Skeletal muscle satellite cell (primary cell): ENCODE measurements at regions not wholly inside any gene's neighbourhood (a gene's known extent, or its start where the extent isn't known, plus 50 kb on each side); places are given as distances from the start of the nearest gene placed in this dataset.
A peak's percentile ranks its signal among the peaks of the same experiment; 100 is the strongest.

Experiments used
- H3K27me3 ChIP-seq: 2 replicates; pipeline ENCODE4 v1.7.0; 2013; ENCODE audit warnings: low read length; ENCODE audit not compliant: control insufficient read depth, insufficient read depth
- H3K36me3 ChIP-seq: 2 replicates; pipeline ENCODE4 v1.7.0; 2013; ENCODE audit warnings: mild to moderate bottlenecking, control low read depth, low read length; ENCODE audit not compliant: insufficient read depth
- H3K4me1 ChIP-seq: 2 replicates; pipeline ENCODE4 v1.7.0; 2013; ENCODE audit warnings: low read length; ENCODE audit not compliant: control insufficient read depth, insufficient read depth
- H3K4me2 ChIP-seq: 2 replicates; pipeline ENCODE4 v1.7.0; 2013; ENCODE audit warnings: mild to moderate bottlenecking, low read length
- H3K4me3 ChIP-seq: 2 replicates; pipeline ENCODE4 v1.7.0; 2013; ENCODE audit warnings: low read length
- H3K9ac ChIP-seq: 2 replicates; pipeline ENCODE4 v1.7.0; 2013; ENCODE audit warnings: mild to moderate bottlenecking, low read depth, low read length, moderate library complexity
- H3K9me3 ChIP-seq: replicated peaks from 2 replicates; pipeline ENCODE4 v1.7.0; 2013; ENCODE audit warnings: mild to moderate bottlenecking, control low read depth, low read length

DNA sequence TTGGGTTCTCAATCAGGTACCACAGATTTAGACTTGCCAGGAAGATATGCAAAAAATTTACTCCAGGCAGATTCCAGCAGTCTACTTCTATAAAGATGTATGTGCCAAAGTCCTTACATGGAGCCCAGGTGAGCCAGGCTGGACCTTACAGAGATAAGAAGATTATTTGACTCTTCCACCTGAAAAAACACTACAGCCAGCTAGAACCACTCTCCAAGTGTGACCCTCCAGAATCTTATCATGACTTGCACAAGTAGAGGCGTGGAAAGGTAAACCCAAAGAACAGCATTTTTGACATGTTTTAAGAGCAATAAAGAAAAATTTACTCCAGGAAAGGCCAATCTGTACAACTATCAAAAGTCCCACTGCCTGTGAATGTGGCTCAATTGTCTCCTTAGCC, 146.8 kb upstream of the DPT start:
- H3K4me2 ChIP-seq, result no peak overlapping the region
- no peaks in the 10 kb centered on the region for H3K27me3 ChIP-seq
- no peak overlapping the region for H3K4me3 ChIP-seq
- no peaks in the 10 kb centered on the region for H3K36me3 ChIP-seq
- H3K9me3 ChIP-seq, result no peaks in the 10 kb centered on the region
- H3K9ac ChIP-seq, result no peak overlapping the region
- peaks cover 6% of the 10 kb centered on the region for H3K4me1 ChIP-seq

- Histone ChIP-seq H3K9me3 (no peaks in the 10 kb centered on the region), H3K36me3 (no peaks in the 10 kb centered on the region), H3K4me1 (peaks cover 6% of the 10 kb centered on the region), H3K27me3 (no peaks in the 10 kb centered on the region), H3K9ac (no peak overlapping the region), H3K4me2 (no peak overlapping the region), H3K4me3 (no peak overlapping the region)
Measured at GRCh38 chr1:168876830-168877229, 147.8 kb upstream of the DPT start.

DNA sequence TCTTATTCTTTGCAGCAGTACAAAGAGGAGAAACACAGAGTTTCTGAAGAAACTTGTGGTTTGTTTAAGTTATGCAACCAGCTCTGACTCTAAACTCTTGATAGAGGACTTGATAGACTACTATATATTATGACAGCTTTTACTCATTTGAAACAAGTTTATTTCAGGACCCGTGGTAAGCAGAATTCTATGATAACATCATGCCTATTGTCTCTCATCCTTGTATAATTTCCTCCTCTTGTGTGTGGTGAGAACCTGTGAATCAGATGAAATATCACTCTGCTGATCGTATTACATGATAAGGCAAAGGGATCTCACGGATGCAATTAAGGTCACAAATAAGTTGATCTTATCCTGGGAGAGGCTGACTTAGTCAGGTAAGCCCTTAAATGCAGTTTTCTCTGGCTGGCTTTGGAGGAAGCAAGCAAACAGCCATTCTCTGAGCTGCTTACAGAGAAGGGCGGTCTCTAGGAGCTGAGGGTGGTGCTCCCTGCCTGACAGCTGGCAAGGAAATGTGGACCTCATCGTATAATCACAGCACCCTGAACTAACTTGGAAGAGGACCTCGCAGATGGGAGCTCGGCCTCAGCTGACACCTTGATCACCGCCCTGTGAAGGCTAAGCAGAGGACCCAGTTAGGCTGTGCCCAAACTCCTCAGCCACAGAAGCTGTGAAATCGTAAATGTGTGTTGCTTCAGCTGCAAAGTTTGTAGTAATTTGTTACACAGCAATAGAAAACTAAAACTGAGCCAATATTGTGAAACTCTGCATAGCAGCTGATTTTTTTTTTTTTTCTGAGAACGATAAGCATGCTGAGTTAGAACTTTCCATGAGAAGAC, 151.1 kb upstream of the DPT start:
- H3K4me3 ChIP-seq, result peak overlapping the region; percentile 13
- H3K4me1 ChIP-seq, result peaks cover 6% of the 10 kb centered on the region

DNA sequence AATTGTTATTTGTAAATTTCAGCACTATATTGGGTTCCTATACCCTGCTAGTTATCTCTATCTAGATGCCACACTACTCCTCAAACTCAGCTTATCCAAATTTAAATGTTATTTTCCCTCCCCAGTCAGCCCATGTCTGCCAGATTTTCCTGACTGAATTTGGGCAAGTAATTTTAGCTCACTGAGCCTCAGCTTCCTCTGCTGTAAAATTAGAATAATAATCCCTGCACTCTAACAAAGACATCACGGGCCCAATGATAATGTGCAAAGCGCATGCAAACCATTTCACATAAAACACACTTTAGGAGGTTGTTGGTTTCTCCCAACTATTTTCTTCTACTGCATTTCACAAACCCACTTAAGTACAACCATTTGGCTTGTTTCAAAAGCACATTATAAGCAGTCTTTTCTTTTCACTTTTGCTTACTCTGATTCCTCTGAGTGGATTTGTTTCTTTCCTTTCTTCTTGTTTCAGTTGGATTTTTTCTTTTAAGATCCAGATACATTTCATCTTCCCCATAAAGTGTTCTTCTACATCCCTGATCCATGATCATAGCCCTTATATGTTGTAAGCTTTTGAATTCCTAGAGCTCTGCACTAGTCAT, 152.8 kb upstream of the DPT start:
- H3K4me1 ChIP-seq, result peaks cover 6% of the 10 kb centered on the region
- H3K9ac ChIP-seq, result no peak overlapping the region
- no peaks in the 10 kb centered on the region for H3K27me3 ChIP-seq
- H3K4me2 ChIP-seq, result no peak overlapping the region
- H3K36me3 ChIP-seq, result no peaks in the 10 kb centered on the region
- H3K4me3 ChIP-seq, result no peak overlapping the region
- no peaks in the 10 kb centered on the region for H3K9me3 ChIP-seq

More for the DNA sequence above, 151.1 kb upstream of the DPT start:
- Histone ChIP-seq H3K36me3 (no peaks in the 10 kb centered on the region), H3K4me2 (peak overlapping the region; percentile 54), H3K27me3 (no peaks in the 10 kb centered on the region), H3K9ac (no peak overlapping the region), H3K9me3 (no peaks in the 10 kb centered on the region)

DNA sequence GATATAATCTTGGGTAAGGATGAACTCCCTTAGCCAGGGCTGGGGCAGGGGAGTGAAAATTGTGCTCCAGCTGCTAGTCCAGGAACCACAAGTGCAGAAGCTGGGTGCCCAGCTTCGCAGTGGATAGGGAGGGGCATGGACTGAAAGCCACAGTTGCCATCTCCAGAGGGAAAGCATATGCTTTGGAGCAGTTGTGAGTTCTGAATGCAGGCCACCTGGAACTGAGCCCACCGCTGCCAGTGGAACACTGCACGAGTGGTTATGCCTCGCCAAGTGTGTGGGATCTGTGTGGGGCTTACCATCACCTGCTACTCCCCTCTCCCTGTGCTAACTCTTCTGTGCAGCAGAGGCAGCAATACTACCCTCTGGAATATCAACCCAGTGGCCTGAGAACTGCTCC, 158.4 kb upstream of the DPT start:
- Histone ChIP-seq H3K9me3 (no peaks in the 10 kb centered on the region), H3K4me2 (no peak overlapping the region), H3K36me3 (no peaks in the 10 kb centered on the region), H3K4me1 (no peaks in the 10 kb centered on the region), H3K4me3 (no peak overlapping the region), H3K27me3 (no peaks in the 10 kb centered on the region), H3K9ac (no peak overlapping the region)

DNA sequence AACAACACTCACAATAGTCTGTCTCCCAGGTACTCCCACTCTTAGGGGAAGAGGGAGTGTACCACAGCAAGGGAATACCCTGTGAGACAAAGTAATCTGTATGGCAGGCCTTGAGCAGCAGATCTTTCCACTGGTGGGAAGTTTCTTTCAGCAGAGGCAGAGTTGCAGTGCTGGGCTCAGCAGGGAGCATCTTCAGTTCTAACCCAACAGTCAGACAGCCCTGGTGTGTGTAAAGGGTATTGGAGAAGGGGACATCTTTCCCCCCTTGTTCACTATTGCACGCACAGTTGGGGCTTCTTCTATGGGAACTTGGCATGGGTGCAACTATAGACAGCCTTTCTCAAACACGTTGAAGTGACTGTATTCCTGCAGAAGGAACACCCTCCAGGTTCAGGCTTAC, 159.4 kb upstream of the DPT start:
- H3K27me3 ChIP-seq, result no peaks in the 10 kb centered on the region
- H3K4me3 ChIP-seq, result no peak overlapping the region
- no peak overlapping the region for H3K9ac ChIP-seq
- H3K4me2 ChIP-seq, result no peak overlapping the region
- no peaks in the 10 kb centered on the region for H3K9me3 ChIP-seq
- peaks cover 8% of the 10 kb centered on the region for H3K4me1 ChIP-seq
- no peaks in the 10 kb centered on the region for H3K36me3 ChIP-seq

- peak overlapping the region; percentile 59 for H3K4me2 ChIP-seq
- no peaks in the 10 kb centered on the region for H3K9me3 ChIP-seq
- H3K9ac ChIP-seq, result peak overlapping the region; percentile 50
- H3K27me3 ChIP-seq, result no peaks in the 10 kb centered on the region
- H3K4me1 ChIP-seq, result peaks cover 12% of the 10 kb centered on the region
- no peaks in the 10 kb centered on the region for H3K36me3 ChIP-seq
- peak overlapping the region; percentile 31 for H3K4me3 ChIP-seq
Measured at GRCh38 chr1:168892931-168893330, 163.9 kb upstream of the DPT start.

DNA sequence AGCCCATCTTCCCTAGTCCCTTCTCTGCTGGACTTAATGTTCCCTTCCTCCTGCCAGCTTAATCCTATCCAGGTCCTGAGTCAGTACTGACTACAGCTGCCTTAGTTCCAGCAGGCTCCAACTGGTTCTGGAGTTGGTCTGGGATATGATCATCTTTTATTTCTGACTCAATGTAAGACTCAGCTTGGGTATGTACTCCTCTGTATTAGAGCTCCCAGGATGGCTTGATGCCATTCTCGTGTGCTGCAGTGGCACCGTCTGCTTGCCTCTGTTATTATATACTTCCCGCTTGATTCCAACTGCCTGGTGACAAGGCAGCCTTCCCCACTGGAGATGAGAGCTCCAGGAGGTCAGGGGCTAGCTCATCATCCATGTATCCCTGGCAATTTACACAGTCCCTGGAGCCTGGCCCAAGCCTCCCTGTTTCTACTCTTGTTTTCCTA, 164.4 kb upstream of the DPT start:
- Histone ChIP-seq H3K36me3 (no peaks in the 10 kb centered on the region), H3K4me3 (peak overlapping the region; percentile 31), H3K4me2 (peak overlapping the region; percentile 59), H3K9ac (peak overlapping the region; percentile 50), H3K27me3 (no peaks in the 10 kb centered on the region), H3K9me3 (no peaks in the 10 kb centered on the region), H3K4me1 (peaks cover 12% of the 10 kb centered on the region)

- Histone ChIP-seq H3K4me3 (no peak overlapping the region), H3K9ac (no peak overlapping the region), H3K36me3 (no peaks in the 10 kb centered on the region), H3K4me1 (peaks cover 12% of the 10 kb centered on the region), H3K27me3 (no peaks in the 10 kb centered on the region), H3K9me3 (no peaks in the 10 kb centered on the region), H3K4me2 (no peak overlapping the region)
Measured at GRCh38 chr1:168894397-168894903, 165.4 kb upstream of the DPT start.

DNA sequence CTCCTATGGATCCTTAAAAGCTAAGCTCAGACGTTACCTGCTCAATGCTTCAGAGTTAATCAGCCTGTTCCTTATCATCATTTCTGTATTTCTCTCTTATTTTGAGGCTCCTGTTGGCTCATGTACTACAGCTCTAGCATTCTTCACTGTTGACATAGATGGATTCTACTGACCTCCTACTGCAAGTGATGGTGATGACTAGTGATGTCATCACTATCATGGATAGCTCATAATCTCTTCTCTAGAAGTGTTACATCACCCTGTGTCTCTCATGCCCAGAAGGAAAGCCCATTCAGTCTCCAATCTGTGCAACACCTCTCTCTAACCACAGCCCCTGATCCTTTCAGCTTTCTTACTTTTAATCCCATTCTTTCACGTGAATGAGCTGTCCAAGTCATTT, 168.2 kb upstream of the DPT start:
- H3K27me3 ChIP-seq, result no peaks in the 10 kb centered on the region
- no peak overlapping the region for H3K4me3 ChIP-seq
- no peak overlapping the region for H3K9ac ChIP-seq
- no peaks in the 10 kb centered on the region for H3K9me3 ChIP-seq
- peaks cover 12% of the 10 kb centered on the region for H3K4me1 ChIP-seq
- no peak overlapping the region for H3K4me2 ChIP-seq
- H3K36me3 ChIP-seq, result no peaks in the 10 kb centered on the region

- H3K4me1 ChIP-seq, result no peaks in the 10 kb centered on the region
- H3K4me3 ChIP-seq, result no peak overlapping the region
- H3K36me3 ChIP-seq, result no peaks in the 10 kb centered on the region
- H3K4me2 ChIP-seq, result no peak overlapping the region
- no peaks in the 10 kb centered on the region for H3K9me3 ChIP-seq
- no peaks in the 10 kb centered on the region for H3K27me3 ChIP-seq
- no peak overlapping the region for H3K9ac ChIP-seq
Measured at GRCh38 chr1:168903237-168903830, 174.3 kb upstream of the DPT start.
